Large intestine (tissue), 3 donors: ENCODE measurements at regions not wholly inside any gene's neighbourhood (a gene's known extent, or its start where the extent isn't known, plus 50 kb on each side); places are given as distances from the start of the nearest gene placed in this dataset.

Experiments used
- DNase-seq, 2 donors: peaks; one replicate each; pipeline versions ENCODE4 v3.0.0 to v3.0.0-alpha.2; 2013
- H3K27ac ChIP-seq: one replicate; pipeline ENCODE4 v1.5.1; 2013; ENCODE audit warnings: low read length
- H3K27me3 ChIP-seq: 2 replicates; pipeline ENCODE4 v1.6.1; 2013; ENCODE audit warnings: low read length; ENCODE audit not compliant: control insufficient read depth, insufficient read depth
- H3K36me3 ChIP-seq: 2 replicates; pipeline ENCODE4 v1.6.1; 2013; ENCODE audit warnings: low read length; ENCODE audit not compliant: control insufficient read depth, insufficient read depth
- H3K4me1 ChIP-seq: one replicate; pipeline ENCODE4 v1.6.1; 2013; ENCODE audit warnings: low read length; ENCODE audit not compliant: control insufficient read depth, insufficient read depth
- H3K4me3 ChIP-seq: one replicate; pipeline ENCODE4 v1.5.1; 2013; ENCODE audit warnings: low read length
- H3K9me3 ChIP-seq: one replicate; pipeline ENCODE4 v1.6.1; 2013; ENCODE audit warnings: mild to moderate bottlenecking, low read depth, low read length, moderate library complexity; ENCODE audit not compliant: control insufficient read depth
- WGBS: methylation state at CpG from one replicate; pipeline ENCODE4 v1.1.5; 2013; ENCODE audit warnings: low lambda C conversion rate; ENCODE audit not compliant: insufficient coverage; 5-methylcytosine and 5-hydroxymethylcytosine counted together

GRCh38 chrY:15478348-15478963 is 954.1 kb downstream of the NLGN4Y start:
- Histone ChIP-seq H3K27ac (no peak overlapping the region), H3K36me3 (no peaks in the 10 kb centered on the region), H3K27me3 (no peaks in the 10 kb centered on the region), H3K4me3 (no peak overlapping the region), H3K9me3 (no peaks in the 10 kb centered on the region), H3K4me1 (no peaks in the 10 kb centered on the region)
- WGBS, result no CpG with 5 or more reads among the region's 5 CpGs
- DNase-seq, result peak in 1 of 2 donors; percentile 1

- DNase-seq, result no peak
- Histone ChIP-seq H3K27me3 (no peaks in the 10 kb centered on the region), H3K27ac (no peak overlapping the region), H3K4me3 (no peak overlapping the region), H3K36me3 (no peaks in the 10 kb centered on the region), H3K9me3 (no peaks in the 10 kb centered on the region), H3K4me1 (no peaks in the 10 kb centered on the region)
- no CpG with 5 or more reads among the region's 4 CpGs for WGBS
Observed at GRCh38 chrY:15500536-15500935, 976.2 kb downstream of the NLGN4Y start.

- Histone ChIP-seq H3K27ac (no peak overlapping the region), H3K4me1 (no peaks in the 10 kb centered on the region), H3K27me3 (no peaks in the 10 kb centered on the region), H3K9me3 (no peaks in the 10 kb centered on the region), H3K36me3 (no peaks in the 10 kb centered on the region), H3K4me3 (no peak overlapping the region)
- no CpG with 5 or more reads among the region's 2 CpGs for WGBS
- DNase-seq, result no peak
Observed at GRCh38 chrY:15501181-15501580, 976.9 kb downstream of the NLGN4Y start.

- Histone ChIP-seq H3K27me3 (no peaks in the 10 kb centered on the region), H3K9me3 (no peaks in the 10 kb centered on the region), H3K4me3 (no peak overlapping the region), H3K4me1 (no peaks in the 10 kb centered on the region), H3K36me3 (no peaks in the 10 kb centered on the region), H3K27ac (no peak overlapping the region)
- DNase-seq, result no peak
- no CpG with 5 or more reads among the region's 2 CpGs for WGBS
Observed at GRCh38 chrY:15510288-15510687, 986.0 kb downstream of the NLGN4Y start.

GRCh38 chrY:15510984-15511650 is 986.8 kb downstream of the NLGN4Y start:
- H3K9me3 ChIP-seq, result no peaks in the 10 kb centered on the region
- WGBS, result no CpG with 5 or more reads among the region's 5 CpGs

GRCh38 chrY:15535131-15535530 is 1010.8 kb downstream of the NLGN4Y start:
- H3K27ac ChIP-seq, result no peak overlapping the region
- no peaks in the 10 kb centered on the region for H3K27me3 ChIP-seq
- no peak for DNase-seq
- WGBS, result no CpG with 5 or more reads among the region's 5 CpGs
- no peaks in the 10 kb centered on the region for H3K9me3 ChIP-seq
- H3K4me1 ChIP-seq, result no peaks in the 10 kb centered on the region
- H3K36me3 ChIP-seq, result no peaks in the 10 kb centered on the region
- no peak overlapping the region for H3K4me3 ChIP-seq

More at GRCh38 chrY:15510984-15511650, 986.8 kb downstream of the NLGN4Y start:
- H3K4me3 ChIP-seq, result no peak overlapping the region
- H3K4me1 ChIP-seq, result no peaks in the 10 kb centered on the region
- H3K27me3 ChIP-seq, result no peaks in the 10 kb centered on the region
- no peak for DNase-seq
- H3K27ac ChIP-seq, result no peak overlapping the region
- no peaks in the 10 kb centered on the region for H3K36me3 ChIP-seq

- Histone ChIP-seq H3K27me3 (no peaks in the 10 kb centered on the region), H3K9me3 (no peaks in the 10 kb centered on the region), H3K27ac (no peak overlapping the region), H3K4me1 (no peaks in the 10 kb centered on the region), H3K4me3 (no peak overlapping the region), H3K36me3 (no peaks in the 10 kb centered on the region)
- DNase-seq, result no peak
- WGBS, result no CpG with 5 or more reads among the region's 4 CpGs
Observed at GRCh38 chrY:15535784-15536511, 1011.6 kb downstream of the NLGN4Y start.

- Histone ChIP-seq H3K27ac (no peak overlapping the region), H3K9me3 (no peaks in the 10 kb centered on the region), H3K27me3 (no peaks in the 10 kb centered on the region), H3K4me3 (no peak overlapping the region), H3K36me3 (no peaks in the 10 kb centered on the region), H3K4me1 (no peaks in the 10 kb centered on the region)
- no peak for DNase-seq
Observed at GRCh38 chrY:15540516-15540915, 1016.2 kb downstream of the NLGN4Y start.

- no peak overlapping the region for H3K4me3 ChIP-seq
- WGBS, result no CpG with 5 or more reads among the region's 1 CpG
- no peaks in the 10 kb centered on the region for H3K4me1 ChIP-seq
- no peaks in the 10 kb centered on the region for H3K36me3 ChIP-seq
- H3K27ac ChIP-seq, result no peak overlapping the region
- H3K27me3 ChIP-seq, result no peaks in the 10 kb centered on the region
- DNase-seq, result no peak
- no peaks in the 10 kb centered on the region for H3K9me3 ChIP-seq
Observed at GRCh38 chrY:15546177-15546754, 1021.9 kb downstream of the NLGN4Y start.

- no CpG with 5 or more reads among the region's 2 CpGs for WGBS
- H3K27me3 ChIP-seq, result no peaks in the 10 kb centered on the region
Observed at GRCh38 chrY:15552074-15552473, 1027.7 kb downstream of the NLGN4Y start.

More at GRCh38 chrY:15552074-15552473, 1027.7 kb downstream of the NLGN4Y start:
- Histone ChIP-seq H3K4me1 (no peaks in the 10 kb centered on the region), H3K4me3 (no peak overlapping the region), H3K9me3 (no peaks in the 10 kb centered on the region), H3K36me3 (no peaks in the 10 kb centered on the region), H3K27ac (no peak overlapping the region)
- DNase-seq, result peak in 1 of 2 donors; percentile 0
